A549 (cell line): ENCODE measurements at regions not wholly inside any gene's neighbourhood (a gene's known extent, or its start where the extent isn't known, plus 50 kb on each side); places are given as distances from the start of the nearest gene placed in this dataset.

Experiments used
- ATAC-seq, 2 experiments: fragments of 200-7000 bp in 1 of 2; fragments of >200 bp in 1 of 2; cut with Nextera tagmentation in 1 of 2; cut with Tn5 transposase in 1 of 2; 3 replicates each; pipeline versions ENCODE4 v1.8.0 to v1.9.1; 2018 to 2020; ENCODE audit warnings: mild to moderate bottlenecking in 1 of 2, moderate library complexity in 1 of 2
- CTCF ChIA-PET: fragments of 300-600 bp; sonication (Branson Sonifier 250); formaldehyde crosslinking; extraction: SDS; loops from one replicate; lab custom pipeline; 2021; ENCODE audit warnings: antibody characterized with exemption, inconsistent platforms; lab: Yijun Ruan, JAX
- POLR2A ChIA-PET: fragments of 350-600 bp; formaldehyde crosslinking; extraction: SDS; loops from one replicate; lab custom pipeline; 2021; ENCODE audit warnings: antibody characterized with exemption, inconsistent platforms; lab: Yijun Ruan, JAX
- DNase-seq, 2 experiments: peaks; one replicate each; pipeline versions ENCODE4 v3.0.0 to v3.0.0-alpha.2; 2011 to 2016; ENCODE audit warnings: low read depth in 1 of 2, low spot score in 1 of 2
- FAIRE-seq: peaks from 2 replicates; lab custom pipeline; 2011; peaks lifted over from hg19 to GRCh38; lab: Jason Lieb, UNC
- H3K27ac ChIP-seq, 2 experiments: fragments of >200 bp; sonication (Bioruptor Twin); formaldehyde crosslinking; 3 replicates each; pipeline ENCODE4 v1.5.1; 2016 to 2017
- H3K4me1 ChIP-seq: fragments of >200 bp; sonication (Bioruptor Twin); formaldehyde crosslinking; 3 replicates; pipeline ENCODE4 v1.6.1; 2016
- H3K4me2 ChIP-seq: fragments of >200 bp; sonication (Bioruptor Twin); formaldehyde crosslinking; 3 replicates; pipeline ENCODE4 v1.6.1; 2016
- H3K4me3 ChIP-seq: fragments of >200 bp; sonication (Bioruptor Twin); formaldehyde crosslinking; 3 replicates; pipeline ENCODE4 v1.5.1; 2016
- H3K9me3 ChIP-seq: fragments of >200 bp; sonication (Bioruptor Twin); formaldehyde crosslinking; 3 replicates; pipeline ENCODE4 v1.6.1; 2016
- ATOH8 ChIP-seq: fragments of 250-450 bp; sonication (Bioruptor Pico); IDR thresholded peaks from 2 replicates; pipeline ENCODE4 v1.5.0; 2020; ENCODE audit warnings: low read depth, mild to moderate bottlenecking, moderate library complexity
- CBX8 ChIP-seq: fragments of 200-600 bp; sonication (generic); IDR thresholded peaks from 2 replicates; pipeline ENCODE4 v1.6.1; 2016
- CEBPB ChIP-seq, 2 experiments: fragments of >200 bp in 1 of 2; sonication (Bioruptor Twin) in 1 of 2; formaldehyde crosslinking in 1 of 2; IDR thresholded peaks; 2 replicates each; pipeline ENCODE4 v1.6.1; 2012 to 2016
- CHD4 ChIP-seq: fragments of 200-600 bp; sonication (generic); IDR thresholded peaks from 2 replicates; pipeline ENCODE4 v1.6.1; 2016; ENCODE audit warnings: antibody characterized with exemption, mild to moderate bottlenecking, borderline replicate concordance
- CTCF ChIP-seq: fragments of >200 bp; sonication (Bioruptor Twin); formaldehyde crosslinking; IDR thresholded peaks from 3 replicates; pipeline ENCODE4 v1.5.1; 2016
- E2F6 ChIP-seq: IDR thresholded peaks from 2 replicates; pipeline ENCODE4 v1.6.1; 2012; ENCODE audit warnings: low read depth, borderline replicate concordance
- EHF ChIP-seq: fragments of 250-450 bp; sonication (Bioruptor Pico); IDR thresholded peaks from 2 replicates; pipeline ENCODE4 v1.5.0; 2020; ENCODE audit warnings: mild to moderate bottlenecking
- ELK1 ChIP-seq: fragments of 150-350 bp; IDR thresholded peaks from 2 replicates; pipeline ENCODE4 v1.6.1; 2014; ENCODE audit warnings: low read depth, mild to moderate bottlenecking, low read length
- FOSL2 ChIP-seq, 2 experiments: fragments of 450-650 bp in 1 of 2; fragments of >200 bp in 1 of 2; sonication (Bioruptor Twin) in 1 of 2; formaldehyde crosslinking; IDR thresholded peaks; 2 replicates each; pipeline versions ENCODE4 v1.5.0 to v1.6.1; 2016 to 2020; ENCODE audit warnings: mild to moderate bottlenecking in 1 of 2, moderate library complexity in 1 of 2
- GATA3 ChIP-seq: IDR thresholded peaks from 2 replicates; pipeline ENCODE4 v1.6.1; 2012; ENCODE audit warnings: borderline replicate concordance
- HDAC2 ChIP-seq: fragments of 200-600 bp; sonication (generic); IDR thresholded peaks from 2 replicates; pipeline ENCODE4 v1.6.1; 2016
- HOXA7 ChIP-seq: fragments of 250-450 bp; sonication (Bioruptor Pico); IDR thresholded peaks from 2 replicates; pipeline ENCODE4 v1.5.0; 2020; ENCODE audit warnings: mild to moderate bottlenecking, moderate library complexity
- JUNB ChIP-seq: fragments of >200 bp; sonication (Bioruptor Twin); formaldehyde crosslinking; IDR thresholded peaks from 2 replicates; pipeline ENCODE4 v1.6.1; 2016
- KDM1A ChIP-seq: fragments of 200-600 bp; sonication (generic); IDR thresholded peaks from 2 replicates; pipeline ENCODE4 v1.6.1; 2016; ENCODE audit warnings: low read depth, mild to moderate bottlenecking
- KDM5A ChIP-seq: fragments of 200-600 bp; sonication (generic); IDR thresholded peaks from 2 replicates; pipeline ENCODE4 v1.6.1; 2016; ENCODE audit warnings: antibody characterized with exemption, mild to moderate bottlenecking
- MAFK ChIP-seq: fragments of 450-650 bp; IDR thresholded peaks from 2 replicates; pipeline ENCODE4 v1.6.1; 2014; ENCODE audit not compliant: partially characterized antibody
- NR3C1 ChIP-seq: fragments of >200 bp; sonication (Bioruptor Twin); formaldehyde crosslinking; IDR thresholded peaks from 3 replicates; pipeline ENCODE4 v1.6.1; 2017
- PBX3 ChIP-seq: IDR thresholded peaks from 2 replicates; pipeline ENCODE4 v1.6.1; 2012
- TFCP2L1 ChIP-seq: fragments of 250-450 bp; sonication (Bioruptor Pico); IDR thresholded peaks from 2 replicates; pipeline ENCODE4 v1.5.0; 2021; ENCODE audit warnings: mild to moderate bottlenecking
- USF2 ChIP-seq: fragments of 450-650 bp; IDR thresholded peaks from 2 replicates; pipeline ENCODE4 v1.6.1; 2014; ENCODE audit warnings: antibody characterized with exemption
- ZNF302 ChIP-seq: fragments of 250-450 bp; sonication (Bioruptor Pico); IDR thresholded peaks from 2 replicates; pipeline ENCODE4 v1.9.0; 2021; ENCODE audit warnings: inconsistent platforms, mild to moderate bottlenecking, moderate library complexity
- ZSCAN20 ChIP-seq: fragments of 250-450 bp; sonication (Bioruptor Pico); IDR thresholded peaks from 2 replicates; pipeline ENCODE4 v1.8.0; 2022; ENCODE audit warnings: mild to moderate bottlenecking, moderate library complexity
- WGBS: methylation state at CpG from one replicate; pipeline ENCODE4 v1.1.6; 2017; ENCODE audit errors: missing lambda C conversion rate; 5-methylcytosine and 5-hydroxymethylcytosine counted together

- ChIA-PET POLR2A (no interaction called here), CTCF (interaction anchor here (0.8 kb wide), 1 partner anchor 13 kb away, joined by 3 read pairs; no protein-coding TSS in a partner anchor)
- Histone ChIP-seq H3K4me2 (no peak overlapping the region), H3K9me3 (peaks cover 5% of the 10 kb centered on the region; the same call in 1 of the 3 replicates), H3K4me1 (no peaks in the 10 kb centered on the region), H3K27ac (no peak overlapping the region), H3K4me3 (no peak overlapping the region)
- DNase-seq: no peak
- TF ChIP-seq USF2 (no peak), EHF (CRISPR knock-in tag) (no peak), FOSL2 (IDR thresholded peaks at IDR 0.05) (no peak), FOSL2 (CRISPR knock-in tag; IDR thresholded peaks at IDR 0.05) (no peak), PBX3 (no peak), CTCF (no peak), HDAC2 (no peak), ZNF302 (CRISPR knock-in tag) (no peak), ELK1 (no peak), GATA3 (no peak), MAFK (no peak), CBX8 (no peak), ZSCAN20 (CRISPR knock-in tag) (no peak), KDM5A (no peak), CEBPB (IDR thresholded peaks at IDR 0.05) (no peak), KDM1A (no peak), ATOH8 (no peak)
- no peak for FAIRE-seq
- no peak for ATAC-seq
- WGBS: 43% methylated on average over 8 of the region's 8 CpGs
Observed at GRCh38 chr2:239495791-239496233, 95.0 kb upstream of the HDAC4 start.

GRCh38 chr2:239495175-239495574, 94.4 kb upstream of the HDAC4 start:
- Histone ChIP-seq H3K27ac (no peak overlapping the region), H3K9me3 (peaks cover 5% of the 10 kb centered on the region; the same call in 1 of the 3 replicates), H3K4me2 (no peak overlapping the region), H3K4me3 (no peak overlapping the region)
- WGBS: 38% methylated on average over 4 of the region's 4 CpGs
- FAIRE-seq: no peak
- POLR2A ChIA-PET: no interaction called here
- CTCF ChIA-PET: no interaction called here
- TF ChIP-seq CHD4 (no peak), KDM5A (no peak), TFCP2L1 (CRISPR knock-in tag) (no peak), NR3C1 (no peak), E2F6 (no peak), HOXA7 (no peak), USF2 (no peak), JUNB (no peak), MAFK (no peak)
- TF ChIP-seq, all 56 proteins: peak for 0
- DNase-seq: no peak
- no peak for ATAC-seq
- H3K4me1 ChIP-seq: no peaks in the 10 kb centered on the region
